GOT3 (cell line): ENCODE measurements at regions not wholly inside any gene's neighbourhood (a gene's known extent, or its start where the extent isn't known, plus 50 kb on each side); places are given as distances from the start of the nearest gene placed in this dataset.
"Not testable (repeated sequence)": the region's sequence is repeated elsewhere in the genome, so short reads cannot be mapped to it uniquely, and the experiment has no call there.

Experiments
- DNase-seq: peaks from one replicate; lab custom pipeline; 2025; ENCODE audit warnings: mixed read lengths; lab: John Stamatoyannopoulos, UW

DNA sequence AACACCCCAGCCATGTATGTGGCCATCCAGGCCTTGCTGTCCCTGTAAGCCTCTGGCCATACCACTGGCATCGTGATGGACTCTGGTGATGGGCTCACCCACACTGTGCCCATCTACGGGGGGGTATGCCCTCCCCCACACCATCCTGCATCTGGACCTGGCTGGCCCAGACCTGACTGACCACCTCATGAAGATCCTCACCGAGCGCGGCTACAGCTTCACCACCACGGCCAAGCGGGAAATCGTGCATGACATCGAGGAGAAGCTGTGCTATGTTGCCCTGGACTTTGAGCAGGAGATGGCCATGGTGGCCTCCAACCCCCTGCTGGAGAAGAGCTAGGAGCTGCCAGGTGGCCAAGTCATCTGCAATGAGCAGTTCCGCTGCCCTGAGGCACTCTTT lies 80.4 kb upstream of the ZCCHC2 start:
- DNase-seq = no peak

DNA sequence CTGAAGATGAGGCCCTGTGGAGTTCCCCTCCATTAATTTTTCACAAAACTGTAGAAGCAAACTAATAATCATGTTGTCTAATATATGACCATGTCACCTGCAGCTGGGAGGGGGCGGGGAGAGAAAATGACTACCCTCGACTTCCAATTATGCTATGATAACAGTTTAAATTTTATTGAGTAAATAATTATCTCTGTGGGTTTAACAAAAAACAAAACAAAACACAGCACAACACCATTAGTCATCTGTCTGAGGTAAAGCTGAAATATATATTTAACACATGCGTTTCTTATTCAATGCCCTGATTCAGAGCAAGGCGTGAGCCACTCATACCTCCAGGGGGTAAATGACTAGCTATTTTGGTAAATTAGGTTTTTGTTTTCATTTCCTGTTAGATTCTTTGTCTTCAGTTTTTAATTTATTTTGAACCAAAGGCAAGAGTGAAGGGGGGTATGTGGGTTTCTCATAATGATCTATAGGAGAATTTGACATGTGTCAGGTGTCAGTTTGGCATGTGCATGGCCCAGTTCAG lies 77.4 kb upstream of the ZCCHC2 start:
- DNase-seq = no peak

DNA sequence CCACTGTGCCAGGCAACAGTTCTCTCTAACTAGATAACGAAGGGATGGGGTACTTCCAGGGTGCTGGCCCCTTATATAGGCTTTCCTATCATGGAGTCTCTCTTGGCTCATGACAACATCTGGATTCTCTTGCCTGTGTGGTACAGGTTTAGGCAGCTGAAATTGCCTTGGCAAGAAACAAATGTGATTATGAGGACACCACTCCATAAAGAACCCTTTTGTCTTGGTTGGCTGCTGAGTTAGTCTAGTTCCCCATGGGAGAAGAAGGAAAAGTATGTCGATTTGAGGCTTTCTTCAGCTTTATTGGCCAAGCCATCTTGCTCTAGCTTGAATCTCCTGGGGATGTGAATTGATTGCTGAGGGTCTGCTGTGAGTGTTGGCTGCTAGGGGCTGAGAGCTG lies 76.3 kb upstream of the ZCCHC2 start:
- no peak for DNase-seq

DNA sequence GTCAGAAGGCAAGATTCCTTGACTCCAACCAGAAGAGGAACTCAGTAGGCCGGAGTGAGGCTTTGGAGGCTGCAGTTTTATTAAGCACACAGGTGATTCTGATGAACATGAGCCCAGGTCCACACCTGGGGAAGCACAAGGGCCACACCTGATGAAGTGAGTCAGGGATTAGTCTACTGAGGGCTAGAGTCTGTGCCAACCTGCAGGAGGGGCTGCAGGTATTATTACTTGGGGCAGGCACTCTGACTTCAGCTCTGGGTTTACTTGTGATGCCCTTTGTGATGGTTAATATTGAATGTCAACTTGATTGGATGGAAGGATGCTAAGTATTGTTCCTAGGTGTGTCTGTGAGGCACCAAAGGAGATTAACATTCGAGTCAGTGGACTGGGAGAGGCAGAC lies 75.2 kb upstream of the ZCCHC2 start:
- no peak for DNase-seq

DNA sequence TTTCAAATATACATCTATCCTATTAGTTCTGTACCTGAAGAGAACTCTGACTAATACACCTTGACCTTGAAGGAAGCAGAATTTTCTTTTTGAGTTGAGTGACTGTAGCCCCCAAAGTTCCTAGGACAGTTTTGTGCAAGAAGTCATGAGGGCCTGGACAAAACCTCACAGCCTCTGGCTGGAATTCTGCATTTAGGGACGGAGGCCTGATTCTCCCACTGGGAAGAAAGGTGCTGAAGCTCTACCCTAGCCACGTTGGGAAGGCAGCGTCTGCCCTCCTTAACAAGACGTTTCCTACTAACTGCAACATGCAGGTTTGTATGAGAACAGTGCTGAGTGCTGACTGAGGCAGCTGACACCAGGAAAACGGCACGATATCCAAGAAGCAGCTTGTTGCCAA lies 74.4 kb upstream of the ZCCHC2 start:
- no peak for DNase-seq

DNA sequence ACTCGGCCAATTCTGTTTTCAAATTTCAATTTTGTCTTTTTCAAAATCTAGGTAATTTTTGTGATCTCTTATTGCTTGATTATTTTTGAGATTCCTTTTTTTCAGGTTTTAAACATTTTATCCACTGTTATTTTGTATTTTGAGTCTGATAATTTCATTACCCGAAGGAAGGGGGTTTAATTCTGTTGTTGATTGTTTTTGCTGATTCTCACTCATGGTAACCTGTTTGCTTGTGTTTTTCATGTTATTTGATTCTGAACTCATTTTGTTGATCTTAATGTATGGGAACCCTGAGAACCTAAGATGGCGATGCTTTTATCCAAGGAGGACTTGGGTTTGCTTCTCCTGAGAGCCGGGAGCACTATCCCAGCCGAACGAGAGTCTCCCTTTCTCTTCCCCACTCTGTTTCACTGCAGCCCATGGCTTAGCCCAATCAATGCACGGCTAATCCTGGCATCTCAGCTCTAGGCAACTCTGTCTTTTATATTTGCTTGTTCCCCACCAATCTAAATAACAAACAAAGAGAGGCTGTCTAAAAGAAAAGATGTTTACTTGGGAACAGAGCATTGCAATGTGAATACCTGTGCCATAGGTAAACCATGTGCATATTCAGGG lies 73.2 kb upstream of the ZCCHC2 start:
- no peak for DNase-seq

DNA sequence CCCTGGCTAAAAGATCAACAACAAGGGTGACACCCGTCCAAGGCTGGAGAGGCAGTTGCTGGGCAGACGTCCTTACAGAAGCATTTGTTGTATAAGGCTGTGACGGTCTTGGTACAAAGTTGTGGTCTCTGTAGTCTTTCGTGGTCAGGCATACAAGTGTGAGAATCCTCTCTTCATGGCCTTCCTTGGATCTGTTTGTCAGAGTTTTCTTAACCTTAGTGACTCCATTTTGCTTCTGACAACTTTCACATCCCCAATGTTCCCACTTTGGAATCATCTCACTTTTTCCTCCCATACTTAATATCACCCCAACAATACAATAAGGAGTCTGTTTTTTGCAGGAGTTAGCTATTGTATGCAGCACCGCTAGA lies 72.7 kb upstream of the ZCCHC2 start:
- DNase-seq = no peak

DNA sequence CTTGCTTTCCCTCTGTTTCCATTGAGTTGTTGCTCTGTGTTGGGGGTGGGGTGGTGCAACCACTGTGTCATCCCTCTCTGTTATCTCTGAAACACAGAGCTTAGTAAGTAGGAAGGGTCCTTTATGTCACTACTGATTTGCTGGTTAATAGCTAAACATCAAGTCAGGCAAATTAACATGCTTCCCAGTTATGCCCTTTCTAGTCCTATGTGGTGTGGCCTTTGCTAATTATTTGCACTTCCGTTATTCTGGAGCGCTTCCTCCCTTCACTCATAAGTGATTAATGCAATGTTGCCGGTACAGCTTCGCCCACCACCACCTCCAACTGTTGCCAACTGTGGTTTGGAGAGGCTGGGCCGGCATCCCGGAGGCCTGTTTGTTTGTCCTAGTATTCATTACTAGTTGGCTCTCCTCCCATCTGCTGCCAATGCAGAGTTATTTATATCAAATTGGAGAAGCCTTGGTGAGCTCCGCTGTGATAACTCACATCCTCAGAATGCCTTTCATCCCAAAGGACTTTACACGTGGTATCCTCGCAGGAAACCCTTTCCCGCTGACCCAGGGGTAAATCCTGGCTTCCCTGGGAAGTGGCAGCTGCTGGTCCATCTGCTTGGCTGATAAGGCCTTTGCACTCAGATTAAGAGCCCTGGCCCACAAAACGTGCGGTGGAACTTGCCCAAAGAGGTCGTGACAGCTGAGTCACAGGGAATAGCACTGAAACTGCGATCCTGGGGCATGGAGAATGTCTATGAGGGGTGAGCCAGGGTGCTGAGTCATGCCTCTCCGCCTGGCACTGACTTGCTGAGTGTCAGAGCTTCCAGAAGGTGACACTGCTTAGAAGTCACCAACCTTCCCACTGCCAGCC lies 72.0 kb upstream of the ZCCHC2 start:
- peak; percentile 30 for DNase-seq

DNA sequence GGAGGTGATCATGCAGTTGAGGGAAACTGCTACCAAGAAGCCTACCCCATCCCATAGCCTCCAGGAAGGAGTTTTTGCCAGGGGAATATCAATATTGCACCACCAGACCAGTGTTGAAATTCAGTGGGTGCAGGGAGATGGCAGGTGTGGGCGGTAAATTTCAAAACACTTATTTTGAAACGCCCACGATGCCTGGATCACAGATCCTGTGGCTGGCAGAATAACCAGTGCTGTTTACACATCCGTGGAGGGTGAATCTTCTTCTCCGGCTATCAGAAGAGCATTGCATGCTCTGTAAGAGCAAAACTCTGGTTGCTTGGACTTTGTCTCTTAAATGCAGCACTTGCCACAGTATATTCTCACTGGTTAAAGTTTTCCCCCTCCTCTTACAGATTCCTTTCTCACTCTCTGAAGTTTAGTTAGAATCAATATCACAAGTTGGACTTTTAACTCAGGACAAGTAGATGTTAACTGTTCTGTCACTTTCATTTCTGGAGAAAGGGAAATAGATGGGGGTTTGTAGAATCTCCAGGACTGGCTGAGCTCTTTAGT lies 70.5 kb upstream of the ZCCHC2 start:
- DNase-seq = no peak

DNA sequence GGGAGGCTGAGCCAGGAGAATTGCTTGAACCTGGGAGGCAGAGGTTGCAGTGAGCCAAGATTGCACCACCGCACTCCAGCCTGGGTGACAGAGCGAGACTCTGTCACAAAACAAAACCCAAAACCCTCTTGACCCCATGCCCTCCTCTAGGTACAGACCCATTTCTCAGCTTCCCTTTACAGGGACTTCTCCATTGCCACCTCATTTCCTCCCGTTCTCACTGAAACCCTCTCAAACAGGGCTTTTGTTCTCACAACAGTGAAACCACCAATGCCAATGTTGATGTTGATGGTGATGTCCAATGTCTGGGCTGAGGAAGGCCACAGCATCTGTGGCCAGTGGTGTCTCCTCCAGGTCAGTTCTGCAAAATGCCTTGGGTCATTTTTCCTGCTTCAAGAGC lies 69.0 kb upstream of the ZCCHC2 start:
- DNase-seq = no peak

DNA sequence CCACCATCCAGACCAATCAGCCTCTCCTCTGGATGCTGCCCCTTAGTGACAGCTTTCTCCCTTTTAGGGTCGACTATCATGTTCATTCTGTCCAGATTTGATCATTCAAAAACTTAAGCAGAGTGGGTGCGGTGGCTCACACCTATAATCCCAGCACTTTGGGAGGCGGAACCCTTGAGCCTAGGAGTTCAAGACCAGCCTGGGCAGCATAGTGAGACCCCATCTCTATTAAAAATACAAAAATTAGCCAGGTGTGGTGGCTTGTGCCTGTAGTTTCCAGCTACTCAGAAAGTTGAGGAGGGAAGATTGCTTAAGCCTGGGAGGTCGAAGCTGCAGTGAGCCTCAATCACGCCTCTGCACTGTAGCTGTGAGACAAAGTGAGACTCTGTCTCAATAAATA lies 68.3 kb upstream of the ZCCHC2 start:
- DNase-seq = no peak

DNA sequence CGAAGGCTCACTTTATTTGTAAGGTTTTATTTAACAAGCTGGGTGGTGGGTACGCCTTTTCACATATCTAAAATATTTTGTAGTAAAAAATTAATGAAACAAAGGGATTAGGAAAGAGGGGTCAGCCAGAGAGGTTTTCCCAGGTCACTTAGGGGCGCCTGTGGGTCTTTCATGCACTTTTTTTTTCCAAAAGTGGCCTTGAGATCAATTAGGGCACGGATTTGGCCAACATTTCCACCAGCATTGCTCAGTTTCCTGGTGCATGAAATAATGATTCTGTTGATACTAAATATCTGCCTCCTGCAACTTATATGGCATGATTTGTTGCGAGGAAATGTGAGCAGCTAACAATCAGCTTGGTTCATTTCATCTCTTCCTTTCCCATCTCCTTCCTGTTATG lies 67.6 kb upstream of the ZCCHC2 start:
- DNase-seq = no peak

DNA sequence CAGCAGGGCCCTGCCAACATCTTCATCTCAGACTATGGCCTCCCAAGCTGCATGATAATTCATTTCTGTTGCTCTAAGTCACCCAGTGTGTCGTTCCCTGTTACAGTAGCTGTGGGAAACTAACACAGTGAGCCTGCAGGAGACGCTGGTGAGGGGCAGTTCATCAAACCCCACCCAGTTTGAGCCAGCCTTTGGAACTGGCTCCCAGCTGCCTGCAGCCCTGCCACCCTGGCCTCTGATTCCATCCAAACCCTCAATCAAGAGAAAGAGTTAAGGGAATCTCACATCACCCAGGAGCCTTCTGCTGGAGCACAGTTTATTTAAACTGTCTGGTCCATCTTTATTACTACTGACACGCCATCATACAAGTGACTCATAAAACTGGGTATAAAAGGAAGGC lies 64.9 kb upstream of the ZCCHC2 start:
- no peak for DNase-seq

DNA sequence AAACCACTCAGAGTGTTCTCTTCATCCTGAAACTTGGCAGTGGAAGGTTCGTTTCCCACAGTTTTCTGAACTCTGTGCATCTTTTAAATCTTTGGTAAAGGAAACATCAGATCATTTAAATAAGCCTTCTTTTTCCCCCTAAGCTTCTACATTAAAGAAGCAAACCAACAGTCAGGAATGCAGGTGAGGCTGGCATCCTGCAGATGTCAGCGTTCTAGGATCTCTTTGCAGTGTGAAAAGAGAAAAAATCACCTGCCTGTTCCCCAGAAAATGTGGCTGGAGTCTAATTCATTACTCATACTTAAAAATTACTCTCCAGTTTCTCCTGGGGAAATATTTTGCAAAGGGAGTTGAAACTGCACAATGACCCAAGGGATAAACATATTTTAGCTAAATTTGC lies 64.5 kb upstream of the ZCCHC2 start:
- no peak for DNase-seq

DNA sequence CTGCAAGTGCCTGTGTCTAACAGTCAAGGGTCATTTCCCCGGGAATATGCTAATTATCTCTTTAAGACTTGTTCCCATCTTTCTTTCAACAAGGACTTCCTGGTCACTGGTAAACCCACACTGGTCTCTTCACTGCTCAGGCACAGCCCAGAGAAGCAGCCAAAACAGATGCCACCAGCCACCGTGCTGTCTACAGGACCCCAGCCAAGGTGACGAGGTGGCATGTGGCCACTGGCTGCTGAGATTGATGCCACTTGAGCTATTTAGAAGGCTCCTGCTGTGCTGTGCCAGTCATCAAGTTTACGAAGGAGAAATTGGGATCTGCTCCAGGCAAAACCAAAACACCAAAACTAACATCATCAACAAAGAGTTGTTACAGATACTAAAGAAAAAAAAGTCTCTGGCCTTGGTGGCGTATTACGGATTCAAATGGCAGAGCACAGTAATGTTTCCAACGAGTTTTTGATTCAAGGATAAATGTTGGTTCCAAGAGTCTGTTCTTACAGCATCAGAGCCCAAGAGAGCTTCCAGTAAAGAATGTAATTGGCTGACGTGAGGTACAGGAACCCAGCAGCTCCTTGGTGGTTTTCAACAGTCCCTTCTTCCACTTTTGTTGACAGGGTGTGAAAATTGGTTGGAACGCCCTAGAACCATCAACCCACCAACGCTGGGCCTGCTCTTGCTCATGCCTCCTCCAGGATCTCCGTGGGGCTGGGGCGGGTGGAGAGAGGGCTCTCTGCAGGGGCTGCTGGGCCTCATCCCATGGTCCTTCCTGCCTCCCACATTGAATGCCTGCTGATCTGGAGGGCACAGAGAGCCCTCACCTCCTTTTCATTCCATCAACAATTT lies 63.7 kb upstream of the ZCCHC2 start:
- no peak for DNase-seq

DNA sequence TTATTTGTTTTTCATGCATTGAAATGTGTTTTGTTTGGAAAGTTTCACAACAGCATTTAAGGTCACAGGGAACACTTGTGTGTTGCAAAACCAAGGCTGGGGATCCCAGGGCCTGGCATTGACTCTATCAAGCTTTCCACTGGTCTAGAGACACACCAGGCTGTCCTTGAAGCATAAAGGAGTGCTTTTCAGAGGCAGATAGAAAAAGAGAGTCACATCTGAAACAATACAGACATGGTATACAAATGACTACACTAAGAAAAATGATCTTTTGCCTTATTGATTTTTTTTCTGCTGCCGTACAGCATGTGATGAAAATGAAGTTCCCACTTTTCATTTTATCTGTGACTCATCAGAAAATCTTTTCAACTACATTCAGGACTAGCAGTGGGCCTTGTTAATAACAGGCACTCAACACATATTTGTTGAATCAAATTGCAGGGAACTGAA lies 61.9 kb upstream of the ZCCHC2 start:
- no peak for DNase-seq

DNA sequence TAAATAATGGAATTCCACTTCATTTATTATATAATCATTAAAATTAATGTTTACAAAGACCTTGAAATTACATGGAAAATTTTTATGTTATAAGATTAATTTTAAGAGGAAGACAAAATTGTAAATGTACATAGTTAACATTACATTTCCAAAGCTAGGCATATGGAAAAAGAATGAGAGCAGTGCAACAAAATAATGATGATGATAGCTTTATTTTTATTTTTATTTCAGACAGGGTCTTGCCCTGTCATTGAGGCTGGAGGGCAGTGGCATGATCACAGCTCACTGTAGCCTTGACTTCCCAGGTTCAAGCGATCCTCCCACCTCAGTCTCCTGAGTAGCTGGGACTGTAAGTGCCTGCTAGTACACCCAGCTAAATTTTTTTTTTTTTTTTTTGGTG lies 61.2 kb upstream of the ZCCHC2 start:
- no peak for DNase-seq

DNA sequence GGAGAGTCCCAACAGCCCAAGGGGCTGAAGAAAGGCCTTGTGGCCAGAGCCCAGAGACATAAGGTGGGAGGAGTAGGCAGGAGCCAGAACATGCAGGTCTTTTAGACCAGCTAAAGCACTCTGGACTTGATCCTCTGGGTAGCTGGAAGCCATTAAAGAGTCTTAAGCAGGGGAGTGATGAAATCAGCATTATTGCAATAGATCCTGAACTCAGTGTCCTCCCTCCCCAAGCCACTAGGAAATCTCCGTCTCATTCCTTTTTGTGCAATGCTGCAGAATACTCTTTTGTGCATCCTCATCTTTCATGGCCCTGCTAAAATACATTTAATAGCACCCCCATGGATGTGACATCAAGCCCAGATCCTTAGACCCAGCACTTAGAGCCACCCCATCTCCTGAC lies 58.6 kb upstream of the ZCCHC2 start:
- no peak for DNase-seq

DNA sequence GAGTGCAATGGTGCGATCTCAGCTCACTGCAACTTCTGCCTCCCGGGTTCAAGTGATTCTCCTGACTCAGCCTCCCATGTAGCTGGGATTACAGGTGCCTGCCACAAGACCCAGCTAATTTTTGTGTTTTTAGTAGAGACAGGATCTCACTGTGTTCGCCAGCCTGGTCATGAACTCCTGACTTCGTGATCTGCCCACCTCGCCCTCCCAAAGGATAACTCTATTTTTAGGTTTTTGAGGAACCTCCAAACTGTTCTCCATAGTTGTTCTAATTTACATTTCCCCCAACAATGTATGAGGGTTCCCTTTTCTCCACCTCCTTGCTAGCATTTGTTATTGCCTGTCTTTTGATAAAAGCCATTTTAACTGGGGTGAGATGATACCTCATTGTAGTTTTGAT lies 53.7 kb upstream of the ZCCHC2 start:
- DNase-seq = not testable (repeated sequence)
